SK-N-SH treated with all-trans-retinoic acid at 6 μM for 48 hours (cell line): ENCODE measurements at regions not wholly inside any gene's neighbourhood (a gene's known extent, or its start where the extent isn't known, plus 50 kb on each side); places are given as distances from the start of the nearest gene placed in this dataset.

Source experiments
- ISL1 ChIP-seq: fragments of 250-450 bp; sonication (Bioruptor Pico); IDR thresholded peaks from 2 replicates; pipeline ENCODE4 v2.1.2; 2022; ENCODE audit warnings: mild to moderate bottlenecking, moderate library complexity
- PATZ1 ChIP-seq: fragments of 250-450 bp; sonication (Bioruptor Pico); IDR thresholded peaks from 2 replicates; pipeline ENCODE4 v1.8.0; 2020; ENCODE audit warnings: mild to moderate bottlenecking, moderate library complexity, borderline replicate concordance
- ZFP30 ChIP-seq: fragments of 450-650 bp; formaldehyde crosslinking; IDR thresholded peaks from 2 replicates; pipeline ENCODE4 v1.5.0; 2022; ENCODE audit warnings: mild to moderate bottlenecking, moderate library complexity

- TF ChIP-seq ISL1 (no peak), PATZ1 (CRISPR knock-in tag) (no peak), ZFP30 (no peak)
Measured at GRCh38 chr6:95693108-95693507, 115.8 kb downstream of the MANEA start.
